BE2C (cell line): ENCODE measurements at regions not wholly inside any gene's neighbourhood (a gene's known extent, or its start where the extent isn't known, plus 50 kb on each side); places are given as distances from the start of the nearest gene placed in this dataset.
"Not testable (repeated sequence)": the region's sequence is repeated elsewhere in the genome, so short reads cannot be mapped to it uniquely, and the experiment has no call there.

ENCODE experiments used
- DNase-seq: peaks from one replicate; pipeline ENCODE4 v3.0.0-alpha.2; 2020
- H3K27me3 ChIP-seq: fragments of 250-450 bp; sonication (Bioruptor Pico); 2 replicates; pipeline ENCODE4 v1.5.1; 2020; ENCODE audit warnings: mild to moderate bottlenecking
- H3K36me3 ChIP-seq: fragments of 250-450 bp; sonication (Bioruptor Pico); 2 replicates; pipeline ENCODE4 v1.5.1; 2020; ENCODE audit warnings: mild to moderate bottlenecking
- H3K4me1 ChIP-seq: fragments of 250-450 bp; sonication (Bioruptor Pico); 2 replicates; pipeline ENCODE4 v1.5.1; 2020
- H3K4me3 ChIP-seq: 2 replicates; pipeline ENCODE4 v1.5.1; 2011; ENCODE audit warnings: low read depth, low read length
- H3K9me3 ChIP-seq: fragments of 250-450 bp; sonication (Bioruptor Pico); 2 replicates; pipeline ENCODE4 v1.5.1; 2020
- TF ChIP-seq, protein P1 (sequence below): IDR thresholded peaks from 2 replicates; pipeline ENCODE4 v1.5.1; 2012; ENCODE audit warnings: mild to moderate bottlenecking, low read depth, low read length

DNA sequence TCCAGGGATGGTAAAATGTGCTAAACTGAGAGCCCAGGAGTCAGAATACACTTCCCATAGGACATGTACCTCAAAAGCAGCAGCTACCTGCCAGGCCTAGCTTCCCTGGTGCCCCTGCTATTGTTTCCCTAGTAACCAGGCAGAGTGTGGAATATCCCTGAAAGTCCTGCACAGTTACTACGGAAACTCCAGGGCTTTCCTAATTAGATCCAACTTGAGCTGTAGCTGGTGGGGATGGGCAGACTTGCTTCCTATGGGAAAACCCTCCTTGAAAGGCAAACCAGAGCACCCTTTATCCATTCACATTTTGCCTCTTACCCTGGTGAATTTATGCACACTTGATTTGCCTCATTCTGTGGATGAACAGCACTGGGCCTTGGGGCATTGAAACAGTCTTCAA, 559.9 kb upstream of the PBX1 start:
- Histone ChIP-seq H3K4me1 (no peaks in the 10 kb centered on the region), H3K27me3 (no peaks in the 10 kb centered on the region), H3K36me3 (no peaks in the 10 kb centered on the region), H3K9me3 (no peaks in the 10 kb centered on the region), H3K4me3 (no peak overlapping the region)
- DNase-seq = no peak
- TF ChIP-seq, protein P1, sequence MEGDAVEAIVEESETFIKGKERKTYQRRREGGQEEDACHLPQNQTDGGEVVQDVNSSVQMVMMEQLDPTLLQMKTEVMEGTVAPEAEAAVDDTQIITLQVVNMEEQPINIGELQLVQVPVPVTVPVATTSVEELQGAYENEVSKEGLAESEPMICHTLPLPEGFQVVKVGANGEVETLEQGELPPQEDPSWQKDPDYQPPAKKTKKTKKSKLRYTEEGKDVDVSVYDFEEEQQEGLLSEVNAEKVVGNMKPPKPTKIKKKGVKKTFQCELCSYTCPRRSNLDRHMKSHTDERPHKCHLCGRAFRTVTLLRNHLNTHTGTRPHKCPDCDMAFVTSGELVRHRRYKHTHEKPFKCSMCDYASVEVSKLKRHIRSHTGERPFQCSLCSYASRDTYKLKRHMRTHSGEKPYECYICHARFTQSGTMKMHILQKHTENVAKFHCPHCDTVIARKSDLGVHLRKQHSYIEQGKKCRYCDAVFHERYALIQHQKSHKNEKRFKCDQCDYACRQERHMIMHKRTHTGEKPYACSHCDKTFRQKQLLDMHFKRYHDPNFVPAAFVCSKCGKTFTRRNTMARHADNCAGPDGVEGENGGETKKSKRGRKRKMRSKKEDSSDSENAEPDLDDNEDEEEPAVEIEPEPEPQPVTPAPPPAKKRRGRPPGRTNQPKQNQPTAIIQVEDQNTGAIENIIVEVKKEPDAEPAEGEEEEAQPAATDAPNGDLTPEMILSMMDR = no peak

DNA sequence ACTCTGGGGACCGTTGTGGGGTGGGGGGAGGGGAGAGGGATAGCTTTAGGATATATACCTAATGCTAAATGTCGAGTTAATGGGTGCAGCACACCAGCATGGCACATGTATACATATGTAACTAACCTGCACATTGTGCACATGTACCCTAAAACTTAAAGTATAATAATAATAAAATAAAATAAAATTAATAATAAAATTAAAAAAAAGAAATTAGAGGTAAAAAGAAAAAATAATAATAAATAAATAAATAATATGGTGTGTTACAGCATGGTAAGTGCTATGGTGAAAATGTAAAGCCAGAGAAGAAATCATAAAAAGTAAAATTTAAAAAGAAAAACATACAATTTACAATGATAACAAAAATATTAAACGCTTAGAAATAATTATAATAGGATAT, 552.8 kb upstream of the PBX1 start:
- H3K4me3 ChIP-seq, H3K4me1 ChIP-seq, H3K27me3 ChIP-seq, H3K36me3 ChIP-seq, H3K9me3 ChIP-seq, DNase-seq: not testable (repeated sequence)

DNA sequence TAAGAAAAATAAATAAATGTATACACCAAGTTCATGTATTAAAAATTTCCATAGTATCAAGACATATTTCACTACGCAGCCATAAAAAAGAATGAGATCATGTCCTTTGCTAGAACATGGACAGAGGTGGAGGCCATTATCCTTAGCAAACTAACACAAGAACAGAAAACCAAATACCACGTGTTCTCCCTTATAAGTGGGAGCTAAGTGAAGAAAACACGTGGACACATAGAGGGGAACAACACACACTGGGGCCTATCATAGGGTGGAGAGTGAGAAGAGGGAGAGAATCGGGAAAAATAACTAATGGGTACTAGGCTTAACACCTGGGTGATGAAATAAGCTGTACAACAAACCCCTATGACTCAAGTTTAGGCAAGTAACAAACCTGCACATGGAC, 552.4 kb upstream of the PBX1 start:
- no peaks in the 10 kb centered on the region for H3K4me1 ChIP-seq
- no peak for DNase-seq
- H3K27me3 ChIP-seq = no peaks in the 10 kb centered on the region
- no peaks in the 10 kb centered on the region for H3K36me3 ChIP-seq
- no peaks in the 10 kb centered on the region for H3K9me3 ChIP-seq
- H3K4me3 ChIP-seq = no peak overlapping the region
- TF ChIP-seq, protein P1 = no peak

DNA sequence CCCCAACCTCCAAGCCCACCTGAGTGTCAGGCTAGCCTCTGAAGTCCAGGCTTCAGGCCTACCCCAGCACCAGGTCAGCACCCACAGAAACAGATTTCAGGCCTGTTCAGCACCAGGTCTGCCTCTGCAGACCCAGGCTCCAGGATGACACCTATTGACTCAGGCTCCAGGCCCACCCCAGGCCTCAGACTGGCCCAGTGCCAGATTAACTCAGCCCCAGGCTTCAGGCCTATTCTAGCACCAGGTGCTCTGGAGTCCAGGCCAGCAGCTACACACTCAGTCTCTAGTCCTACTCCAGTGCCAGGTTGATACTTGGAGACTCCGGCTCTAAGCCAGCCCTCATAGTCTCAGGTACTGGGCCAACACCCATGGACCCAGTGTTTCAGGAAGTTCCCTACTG, 541.7 kb upstream of the PBX1 start:
- H3K9me3 ChIP-seq = no peaks in the 10 kb centered on the region

DNA sequence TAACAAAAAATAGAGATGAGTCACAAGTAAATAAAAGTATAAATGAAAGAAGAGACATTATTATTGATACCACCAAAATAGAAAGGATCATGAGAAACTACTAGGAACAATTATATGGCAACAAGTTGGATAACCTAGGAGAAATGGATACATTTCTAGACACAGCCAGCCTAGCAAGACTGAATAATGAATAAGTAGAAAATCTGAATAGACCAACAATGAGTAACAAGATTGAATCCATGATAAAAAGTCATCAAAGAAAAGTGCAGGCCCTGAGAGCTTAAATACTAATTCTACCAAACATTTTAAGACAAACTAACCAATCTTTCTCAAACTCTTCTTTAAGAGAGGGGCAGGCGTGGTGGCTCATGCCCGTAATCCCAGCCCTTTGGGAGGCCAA, 538.6 kb upstream of the PBX1 start:
- no peaks in the 10 kb centered on the region for H3K27me3 ChIP-seq
- no peaks in the 10 kb centered on the region for H3K9me3 ChIP-seq
- no peaks in the 10 kb centered on the region for H3K36me3 ChIP-seq
- H3K4me1 ChIP-seq = no peaks in the 10 kb centered on the region
- H3K4me3 ChIP-seq = no peak overlapping the region
- TF ChIP-seq, protein P1 = no peak
- DNase-seq = no peak

More for the DNA sequence above, 541.7 kb upstream of the PBX1 start:
- Histone ChIP-seq H3K36me3 (no peaks in the 10 kb centered on the region), H3K4me1 (no peaks in the 10 kb centered on the region), H3K27me3 (no peaks in the 10 kb centered on the region), H3K4me3 (no peak overlapping the region)
- TF ChIP-seq, protein P1 = no peak
- peak; percentile 26 for DNase-seq

DNA sequence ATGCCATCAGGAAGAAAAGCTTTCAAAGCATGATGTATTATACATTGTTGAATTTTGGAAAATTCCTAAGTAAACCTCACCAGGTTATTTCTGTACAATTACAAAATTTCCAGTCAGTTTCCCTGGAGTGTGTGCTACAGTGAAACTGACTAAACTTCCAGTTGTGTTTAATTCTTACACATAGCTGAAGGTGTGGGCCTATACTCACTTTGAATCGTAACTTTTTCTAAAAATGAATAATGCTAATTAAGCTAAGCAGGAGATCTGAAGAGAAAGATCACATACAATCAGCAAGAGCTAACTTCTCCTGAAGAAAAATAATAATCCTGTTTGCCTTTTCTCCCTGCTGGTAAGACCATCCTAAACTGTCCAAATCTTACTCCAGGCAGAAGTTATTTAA, 537.2 kb upstream of the PBX1 start:
- Histone ChIP-seq H3K9me3 (no peaks in the 10 kb centered on the region), H3K4me1 (no peaks in the 10 kb centered on the region), H3K27me3 (no peaks in the 10 kb centered on the region), H3K36me3 (no peaks in the 10 kb centered on the region), H3K4me3 (no peak overlapping the region)
- TF ChIP-seq, protein P1 = no peak
- DNase-seq = no peak

DNA sequence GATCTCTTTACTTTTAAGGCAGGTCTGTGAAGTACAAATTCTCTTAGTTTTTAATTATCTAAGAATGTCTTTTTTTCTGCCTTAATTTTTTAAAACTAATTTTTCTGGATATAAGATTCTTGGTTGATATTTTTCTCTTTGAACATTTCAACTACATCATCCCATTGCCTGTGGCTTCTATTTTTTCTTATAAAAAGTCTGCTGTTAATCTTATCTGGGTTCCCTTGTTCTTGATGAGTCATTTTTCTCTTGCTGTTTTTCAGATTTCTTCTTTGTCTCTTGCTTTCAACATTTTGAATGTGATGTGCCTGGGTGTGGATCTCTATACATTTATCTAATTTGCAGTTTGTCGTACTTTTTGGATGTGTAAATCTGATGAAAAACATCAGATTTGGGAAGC, 525.2 kb upstream of the PBX1 start:
- Histone ChIP-seq H3K9me3 (no peaks in the 10 kb centered on the region), H3K27me3 (no peaks in the 10 kb centered on the region), H3K4me1 (no peaks in the 10 kb centered on the region), H3K36me3 (no peaks in the 10 kb centered on the region), H3K4me3 (no peak overlapping the region)
- TF ChIP-seq, protein P1 = no peak
- DNase-seq = no peak
